ENCODE measurements at regions not wholly inside any gene's neighbourhood (a gene's known extent, or its start where the extent isn't known, plus 50 kb on each side); places are given as distances from the start of the nearest gene placed in this dataset.
A peak's percentile ranks its signal among the peaks of the same experiment; 100 is the strongest.

- Mint-ChIP-seq H3K4me3 (no peak overlapping the region), H3K4me1 (ENCODE audit: low read depth) (peaks cover 39% of the 10 kb centered on the region), H3K36me3 (ENCODE audit: low read depth) (no peaks in the 10 kb centered on the region), H3K27me3 (ENCODE audit: insufficient read depth) (peaks cover 2% of the 10 kb centered on the region; the same call in 1 of the 2 replicates), H3K27ac (no peak overlapping the region), H3K9me3 (no peaks in the 10 kb centered on the region)
- no peak for DNase-seq
- no peak for TF ChIP-seq CTCF (IDR thresholded peaks at IDR 0.05)
These were observed 359.6 kb upstream of the USP24 start for GRCh38 chr1:55574691-55575225.

GRCh38 chr1:55572878-55573734, 357.9 kb upstream of the USP24 start:
- DNase-seq = peak; percentile 69
- no peak for TF ChIP-seq CTCF (IDR thresholded peaks at IDR 0.05)
- Mint-ChIP-seq H3K36me3 (ENCODE audit: low read depth) (peaks cover 14% of the 10 kb centered on the region), H3K4me1 (ENCODE audit: low read depth) (peaks cover 36% of the 10 kb centered on the region), H3K27ac (peak overlapping the region; percentile 80), H3K4me3 (no peak overlapping the region; the same call in 1 of the 2 replicates), H3K9me3 (peaks cover 4% of the 10 kb centered on the region; the same call in 1 of the 2 replicates), H3K27me3 (ENCODE audit: insufficient read depth) (peaks cover 2% of the 10 kb centered on the region; the same call in 1 of the 2 replicates)

- H3K9me3 Mint-ChIP-seq = peaks cover 4% of the 10 kb centered on the region; the same call in 1 of the 2 replicates
- no peak overlapping the region for H3K27ac Mint-ChIP-seq
- H3K36me3 Mint-ChIP-seq (ENCODE audit: low read depth) = peaks cover 15% of the 10 kb centered on the region
- no peak for DNase-seq
- no peaks in the 10 kb centered on the region for H3K27me3 Mint-ChIP-seq (ENCODE audit: insufficient read depth)
- no peak overlapping the region for H3K4me3 Mint-ChIP-seq
- H3K4me1 Mint-ChIP-seq (ENCODE audit: low read depth) = peaks cover 36% of the 10 kb centered on the region
- no peak for TF ChIP-seq CTCF (IDR thresholded peaks at IDR 0.05)
These were observed 356.6 kb upstream of the USP24 start for GRCh38 chr1:55571767-55572166.

- TF ChIP-seq CTCF (IDR thresholded peaks at IDR 0.05) = no peak
- Mint-ChIP-seq H3K27me3 (ENCODE audit: insufficient read depth) (peaks cover 4% of the 10 kb centered on the region; the same call in 1 of the 2 replicates), H3K4me1 (ENCODE audit: low read depth) (peaks cover 36% of the 10 kb centered on the region), H3K9me3 (peaks cover 4% of the 10 kb centered on the region; the same call in 1 of the 2 replicates), H3K4me3 (no peak overlapping the region), H3K27ac (no peak overlapping the region), H3K36me3 (ENCODE audit: low read depth) (peaks cover 15% of the 10 kb centered on the region)
- DNase-seq = no peak
These were observed 354.3 kb upstream of the USP24 start for GRCh38 chr1:55569417-55569816.

GRCh38 chr1:55568732-55569131, 353.6 kb upstream of the USP24 start:
- peaks cover 30% of the 10 kb centered on the region for H3K4me1 Mint-ChIP-seq (ENCODE audit: low read depth)
- peaks cover 4% of the 10 kb centered on the region; the same call in 1 of the 2 replicates for H3K27me3 Mint-ChIP-seq (ENCODE audit: insufficient read depth)
- no peak overlapping the region for H3K4me3 Mint-ChIP-seq
- no peak overlapping the region for H3K27ac Mint-ChIP-seq
- TF ChIP-seq CTCF (IDR thresholded peaks at IDR 0.05) = no peak
- DNase-seq = no peak
- peaks cover 4% of the 10 kb centered on the region; the same call in 1 of the 2 replicates for H3K9me3 Mint-ChIP-seq
- H3K36me3 Mint-ChIP-seq (ENCODE audit: low read depth) = peaks cover 15% of the 10 kb centered on the region
